HK-2 (cell line): ENCODE measurements at regions not wholly inside any gene's neighbourhood (a gene's known extent, or its start where the extent isn't known, plus 50 kb on each side); places are given as distances from the start of the nearest gene placed in this dataset.
"Not testable (repeated sequence)": the region's sequence is repeated elsewhere in the genome, so short reads cannot be mapped to it uniquely, and the experiment has no call there.

Experiments
- DNase-seq: peaks from one replicate; pipeline ENCODE4 v3.0.0-alpha.2; 2018; ENCODE audit not compliant: unreplicated experiment

DNA sequence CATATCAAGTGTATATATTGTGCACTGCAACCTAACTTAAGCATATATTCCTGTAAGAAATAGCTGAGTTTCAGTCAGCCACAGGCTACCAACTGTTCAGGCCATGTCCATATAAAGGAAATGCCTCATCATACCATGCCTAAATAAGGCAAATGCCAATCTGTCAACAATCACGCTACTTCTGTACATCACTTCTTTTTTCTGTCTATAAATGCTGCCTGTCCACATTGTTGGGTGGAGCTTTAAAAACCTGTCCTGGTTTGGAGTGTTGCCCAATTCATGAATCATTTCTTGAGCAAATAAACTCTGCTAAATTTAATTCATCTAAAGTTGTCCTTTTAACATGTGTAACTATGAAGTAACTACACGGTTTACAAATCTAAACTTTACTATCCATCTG, 1091.9 kb downstream of the NSUN3 start:
- DNase-seq: no peak

DNA sequence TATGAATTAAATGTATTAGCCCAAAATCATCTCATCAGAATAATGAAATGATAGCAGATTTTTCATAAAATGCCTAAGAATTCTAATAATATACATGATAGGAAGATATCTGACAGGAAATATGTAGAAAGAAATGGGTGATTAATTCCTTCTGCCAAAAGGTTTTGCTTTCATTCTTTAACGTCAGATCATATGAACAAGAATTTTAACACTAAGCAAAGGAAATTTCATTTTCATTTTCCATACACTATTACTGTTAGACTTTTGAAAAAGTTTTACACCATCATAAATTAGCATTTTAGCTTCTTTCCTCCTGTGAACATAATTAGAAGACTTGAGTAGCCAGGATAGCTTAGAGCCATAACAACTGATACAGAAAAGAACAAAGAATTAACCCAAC, 1099.9 kb downstream of the NSUN3 start:
- DNase-seq: no peak

DNA sequence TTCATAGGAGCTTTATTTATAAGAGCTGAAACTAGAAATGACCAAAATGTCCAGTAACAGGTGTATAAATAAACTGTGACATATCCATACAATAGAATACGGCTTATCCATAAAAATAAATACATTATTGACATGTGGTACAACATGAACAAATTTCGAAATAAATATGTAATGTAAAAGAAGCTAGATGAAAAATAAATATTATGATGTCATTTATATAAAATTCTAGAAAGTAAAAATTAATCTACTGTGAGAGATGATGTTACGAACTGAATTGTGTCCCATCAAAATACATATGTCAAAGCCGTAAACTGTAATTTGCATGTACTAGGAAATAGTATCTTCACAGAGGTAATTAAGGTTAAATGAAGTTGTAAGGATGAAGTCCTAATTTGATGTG, 1104.9 kb downstream of the NSUN3 start:
- DNase-seq: no peak

DNA sequence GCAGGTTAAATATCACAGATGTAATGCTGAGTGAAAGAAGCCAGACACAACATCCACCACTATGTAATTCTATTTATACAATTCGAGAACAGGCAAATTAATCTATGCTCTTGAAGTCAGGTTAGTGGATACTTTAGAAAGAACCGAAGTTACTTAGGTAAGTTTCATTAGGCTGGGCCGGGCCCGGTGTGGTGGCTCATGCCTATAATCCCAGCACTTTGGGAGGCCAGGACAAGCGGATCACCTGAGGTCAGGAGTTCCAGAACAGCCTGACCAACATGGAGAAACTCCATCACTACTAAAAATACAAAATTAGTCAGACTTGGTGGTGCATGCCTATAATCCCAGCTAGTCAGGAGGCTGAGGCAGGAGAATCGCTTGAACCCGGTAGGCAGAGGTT, 1105.7 kb downstream of the NSUN3 start:
- no peak for DNase-seq

DNA sequence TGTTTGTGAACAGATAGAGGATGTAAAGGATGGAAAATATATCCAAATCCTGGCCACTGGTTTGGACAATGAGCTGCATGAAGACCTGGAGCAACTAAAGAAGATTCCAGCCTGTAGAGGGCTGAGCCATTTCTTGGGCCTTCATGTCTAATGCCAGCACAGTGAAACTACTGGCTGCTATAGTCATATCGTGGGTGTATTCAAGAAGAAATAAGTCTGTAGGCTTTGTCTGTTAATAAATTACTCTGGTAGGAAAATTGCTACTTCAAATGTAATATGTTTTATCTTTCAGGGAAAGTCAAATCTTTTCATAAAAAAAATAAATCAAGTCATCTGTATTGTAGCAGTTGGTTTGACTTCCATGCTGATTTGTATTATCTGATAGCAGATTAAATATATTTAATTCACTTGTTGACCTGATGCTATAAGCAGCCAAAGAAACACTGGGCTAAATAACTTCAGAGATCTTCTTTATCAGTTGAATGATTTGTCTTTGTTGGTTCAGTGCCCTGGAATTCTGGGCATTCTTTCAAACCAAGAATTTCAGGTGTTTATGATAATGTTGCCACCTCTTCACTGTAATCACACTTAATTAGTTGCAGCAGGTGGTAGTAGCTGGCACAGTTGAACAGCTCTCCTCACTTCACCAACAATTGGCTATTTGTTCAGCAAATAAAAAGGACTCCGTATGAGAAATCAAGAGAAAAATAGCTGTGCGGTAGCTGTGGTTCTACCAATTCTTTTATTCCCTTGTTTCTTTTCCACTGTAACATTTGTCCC, 1109.5 kb downstream of the NSUN3 start:
- no peak for DNase-seq

DNA sequence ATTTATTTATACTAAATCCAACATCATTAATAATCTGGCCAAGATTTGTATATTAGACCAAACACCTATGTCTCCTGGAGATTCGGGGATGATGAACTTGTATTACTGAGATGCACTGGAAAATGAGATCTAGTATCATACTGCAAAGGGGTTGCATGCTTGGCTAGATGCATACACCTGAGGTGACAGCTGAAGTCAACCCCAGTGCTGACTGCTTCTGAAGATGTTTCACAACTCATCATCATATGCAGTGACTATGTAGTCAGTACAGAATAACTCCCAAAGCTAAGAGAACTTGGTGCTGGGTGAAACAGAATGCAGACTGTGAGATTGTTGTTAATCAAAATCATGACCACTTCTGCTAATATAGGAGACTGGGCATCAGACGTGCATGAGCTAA, 1114.2 kb downstream of the NSUN3 start:
- DNase-seq: no peak

DNA sequence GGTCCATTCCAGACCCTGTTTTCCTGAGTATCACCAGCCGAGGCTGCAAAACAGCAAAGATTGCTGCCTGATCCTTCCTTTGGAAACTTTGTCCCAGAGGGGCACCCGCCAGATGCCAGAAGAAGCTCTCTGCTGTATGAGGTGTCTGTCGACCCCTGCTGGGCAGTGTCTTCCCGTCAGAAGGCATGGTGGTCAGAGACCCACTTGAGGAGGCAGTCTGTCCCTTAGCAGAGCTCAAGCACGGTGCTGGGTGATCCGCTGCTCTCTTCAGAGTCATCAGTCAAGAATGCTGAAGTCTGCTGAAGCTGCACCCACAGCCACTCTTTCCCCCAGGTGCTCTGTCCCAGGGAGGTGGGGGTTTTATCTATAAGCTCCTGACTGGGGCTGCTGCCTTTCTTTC, 1121.2 kb downstream of the NSUN3 start:
- DNase-seq: no peak

DNA sequence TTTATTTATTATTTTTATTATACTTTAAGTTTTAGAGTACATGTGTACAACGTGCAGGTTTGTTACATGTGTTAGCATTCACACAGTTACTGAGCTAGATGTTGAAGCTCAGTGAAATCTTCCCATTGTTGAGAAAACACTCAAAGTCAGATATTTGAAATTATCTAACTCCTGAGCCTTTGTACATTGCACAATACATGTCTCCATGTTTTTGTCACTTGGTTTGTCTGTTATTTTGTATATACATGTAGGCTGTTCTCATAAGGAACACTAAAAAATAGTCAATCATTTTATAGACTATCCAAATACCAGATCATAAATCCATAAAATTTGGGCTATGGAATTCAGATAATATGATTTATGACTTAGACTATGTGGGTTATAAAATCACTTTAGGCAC, 1126.5 kb downstream of the NSUN3 start:
- no peak for DNase-seq

DNA sequence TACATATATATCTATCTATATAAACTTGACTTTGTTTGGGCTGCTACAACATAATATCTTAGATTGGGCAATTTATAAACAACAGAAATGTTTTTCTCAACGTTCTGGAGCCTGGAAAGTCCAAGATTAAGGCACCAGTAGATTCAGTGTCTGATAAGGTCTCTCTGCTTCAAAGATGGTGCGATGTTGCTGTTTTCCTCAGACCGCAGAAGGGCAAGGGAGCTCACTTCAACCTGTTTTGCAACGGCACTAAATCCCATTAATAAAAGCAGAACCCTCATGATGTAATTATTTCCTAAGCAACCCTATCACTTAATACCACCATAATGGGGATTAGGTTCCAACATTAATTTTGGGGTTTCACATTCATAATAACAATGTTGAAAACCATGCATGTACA, 1134.8 kb downstream of the NSUN3 start:
- DNase-seq: no peak

DNA sequence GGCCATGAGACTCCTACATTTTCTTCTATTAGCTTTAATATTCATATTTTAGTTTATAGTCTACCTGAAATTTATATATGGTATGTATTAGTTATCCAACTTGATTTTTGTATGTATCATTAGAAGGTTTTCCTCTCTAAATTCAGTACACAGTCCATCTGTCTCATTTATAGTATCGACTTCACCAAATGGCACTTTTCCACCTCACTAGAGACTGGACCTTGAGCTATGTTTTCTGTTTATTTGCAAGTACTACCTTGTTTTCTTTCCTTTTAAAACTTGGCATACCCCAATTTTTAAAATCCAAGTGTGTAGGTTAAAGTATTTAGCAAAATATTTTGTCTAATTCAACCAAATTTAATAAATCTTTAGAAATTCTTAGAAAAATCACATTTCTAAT, 1137.5 kb downstream of the NSUN3 start:
- DNase-seq: no peak

DNA sequence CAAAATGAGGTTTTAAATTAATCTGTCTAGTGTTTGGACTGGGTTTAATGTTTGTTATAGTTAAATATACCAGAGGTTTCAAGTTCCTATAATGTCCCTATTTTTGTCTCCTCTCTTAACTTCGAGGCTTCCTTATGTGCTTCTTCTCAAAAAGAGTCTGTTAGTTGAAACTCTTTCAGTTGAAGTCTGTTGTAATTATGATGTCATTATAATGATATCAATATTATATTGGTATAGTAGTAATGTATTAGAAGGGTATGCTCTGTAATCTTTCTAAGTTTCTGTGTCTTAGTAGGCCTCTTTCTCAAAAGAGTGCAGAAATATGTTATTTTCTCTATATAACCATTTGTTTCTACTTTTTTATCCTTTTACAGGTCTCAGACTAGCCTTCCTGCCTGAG, 1148.0 kb downstream of the NSUN3 start:
- no peak for DNase-seq

DNA sequence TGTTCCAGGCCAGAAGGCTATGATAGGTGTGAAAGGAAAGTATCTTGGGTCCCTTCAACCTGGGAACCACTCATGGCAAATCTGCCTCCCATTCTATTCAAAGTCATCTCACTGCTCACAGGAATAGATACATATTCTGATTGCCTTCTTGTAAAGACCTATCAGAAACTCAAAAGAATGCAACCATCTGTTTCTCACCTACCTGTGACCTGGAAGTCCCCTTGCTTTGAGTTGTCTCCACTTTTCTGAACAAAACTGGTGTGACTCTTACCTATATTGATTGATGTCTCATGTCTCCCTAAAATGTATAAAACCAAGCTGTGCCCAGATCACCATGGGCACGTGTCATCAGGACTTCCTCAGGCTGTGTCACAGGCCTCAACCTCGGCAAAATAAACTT, 1149.3 kb downstream of the NSUN3 start:
- DNase-seq: no peak

DNA sequence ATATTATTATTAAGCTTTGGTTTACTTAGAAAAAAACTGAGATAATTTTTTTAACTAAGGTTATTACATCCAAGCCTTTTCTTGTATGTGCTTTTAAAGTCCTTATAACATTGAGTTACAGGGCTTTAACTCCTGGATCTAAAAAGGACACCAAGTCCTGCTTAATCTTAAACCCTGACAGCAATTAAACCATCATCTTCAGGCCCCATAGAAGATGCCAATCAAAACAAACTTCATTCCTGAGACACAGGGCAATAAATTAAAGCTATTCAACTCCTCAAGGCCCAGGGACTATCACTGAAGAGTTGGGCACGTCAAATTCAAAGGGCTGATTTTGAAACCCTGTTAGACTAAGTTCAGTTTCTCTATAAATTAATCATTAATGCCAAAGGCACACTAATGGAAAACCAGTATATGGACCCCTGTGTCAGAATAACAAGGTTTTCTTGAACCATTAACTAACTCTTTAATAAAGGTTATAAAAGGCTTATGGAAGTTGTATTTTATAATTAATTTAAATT, 1152.6 kb downstream of the NSUN3 start:
- no peak for DNase-seq

DNA sequence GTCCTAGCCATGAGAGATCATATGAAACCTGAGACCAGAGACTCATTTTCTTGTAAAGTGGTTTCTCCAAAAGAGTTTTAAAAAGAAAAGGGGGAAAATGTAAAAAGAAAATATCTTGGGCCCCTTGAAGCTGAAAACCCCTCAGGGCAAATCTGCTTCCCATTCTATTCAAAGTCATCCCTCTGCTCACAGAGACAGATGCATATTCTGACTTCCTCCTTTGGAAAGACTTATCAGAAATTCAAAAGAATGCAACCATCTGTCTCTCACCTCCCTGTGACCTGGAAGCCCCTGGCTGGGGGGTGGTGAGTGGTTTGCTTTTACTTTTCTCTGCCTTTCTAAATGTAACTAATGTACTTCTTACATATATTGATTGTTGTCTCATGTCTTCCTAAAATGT, 1154.8 kb downstream of the NSUN3 start:
- no peak for DNase-seq

DNA sequence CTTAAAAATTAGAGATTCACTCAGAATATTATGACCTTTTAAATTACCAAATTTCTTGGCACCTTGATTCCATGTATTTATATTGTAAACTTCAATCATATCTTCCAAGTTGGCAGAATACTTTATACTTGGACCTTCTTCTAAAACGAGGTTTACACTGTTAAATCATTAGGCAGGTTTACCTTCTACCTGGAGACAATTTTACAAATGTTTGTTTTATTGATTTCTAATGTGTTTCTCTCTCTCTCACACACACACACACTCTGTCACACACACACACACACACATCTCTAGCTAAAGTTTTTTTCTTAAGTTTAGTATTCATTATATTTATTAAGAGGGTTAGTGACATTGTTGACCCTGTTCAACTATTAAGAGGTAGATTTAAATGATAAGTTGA, 1155.6 kb downstream of the NSUN3 start:
- DNase-seq: no peak

DNA sequence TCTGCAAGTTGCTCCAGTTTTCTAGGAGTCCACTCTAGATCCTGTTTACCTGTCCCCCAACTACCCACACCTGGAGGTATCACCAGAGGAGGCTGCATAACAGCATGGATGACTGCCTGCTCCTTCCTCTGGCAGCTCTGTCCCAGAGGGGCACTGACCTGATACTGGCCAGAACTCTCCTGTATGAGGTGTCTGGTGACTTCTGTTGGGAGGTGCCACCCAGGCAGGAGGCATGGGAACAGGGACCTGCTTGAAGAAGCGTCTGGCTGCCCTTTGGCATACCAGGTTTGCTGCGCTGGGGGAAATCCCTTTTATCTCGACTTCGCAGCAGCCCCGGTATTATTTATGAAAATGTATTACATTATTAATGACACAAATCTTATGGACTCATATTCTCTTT, 1163.6 kb downstream of the NSUN3 start:
- no peak for DNase-seq

DNA sequence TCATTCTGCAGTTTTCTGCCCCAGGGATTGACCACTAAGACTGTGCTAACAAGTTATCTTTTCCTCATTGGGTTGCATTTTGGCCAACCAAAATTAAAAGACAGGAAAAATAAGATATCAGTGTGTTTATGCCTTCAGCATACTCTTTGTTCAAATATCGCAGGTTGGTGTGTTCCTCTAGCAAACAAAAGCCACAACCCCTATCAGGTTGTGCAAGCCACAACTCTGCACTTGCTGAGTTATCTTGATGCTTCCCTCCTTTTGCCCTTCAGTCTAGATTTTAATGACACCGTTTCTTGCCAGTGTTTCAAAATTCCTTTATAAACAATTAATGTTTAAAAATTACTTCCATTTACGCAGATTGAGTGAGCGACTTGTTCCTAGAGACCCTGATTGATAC, 1164.2 kb downstream of the NSUN3 start:
- no peak for DNase-seq

DNA sequence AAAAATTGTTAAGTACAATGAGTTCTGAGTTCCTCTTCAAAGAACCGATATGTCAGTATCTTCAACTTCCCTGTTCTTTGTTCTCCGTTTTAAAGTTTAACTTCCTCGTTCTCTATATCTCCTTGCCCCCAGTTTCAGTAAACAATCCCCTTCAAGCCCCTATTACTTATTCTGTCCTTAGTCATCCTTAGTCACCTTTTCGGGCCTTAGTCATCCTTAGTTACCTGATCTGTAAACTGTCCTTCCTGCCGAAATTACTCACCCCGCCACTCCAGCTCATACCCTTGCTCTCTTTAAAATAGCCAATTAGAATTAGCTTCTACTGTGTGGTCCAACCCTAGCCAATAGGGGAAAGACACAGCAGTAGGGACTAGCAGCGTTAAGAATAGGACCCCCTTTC, 1165.6 kb downstream of the NSUN3 start:
- no peak for DNase-seq

DNA sequence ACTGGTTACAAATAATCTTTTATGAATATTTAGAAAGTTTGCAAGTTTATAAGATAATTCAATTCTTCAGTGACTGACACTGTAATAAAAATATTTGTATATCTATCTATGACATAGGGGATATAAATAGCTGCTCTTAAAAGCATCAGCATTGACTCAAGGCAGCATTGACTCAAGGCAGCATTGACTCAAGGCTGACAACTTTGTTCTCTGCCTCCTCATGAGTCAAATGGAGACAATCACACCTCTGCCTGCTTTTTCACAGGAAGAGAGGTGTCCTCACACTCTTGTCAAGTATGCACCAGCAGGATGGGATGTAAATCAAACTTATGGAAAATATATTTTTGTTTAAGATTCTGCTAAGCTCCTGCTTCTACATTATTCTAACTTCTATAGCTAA, 1173.1 kb downstream of the NSUN3 start:
- no peak for DNase-seq

DNA sequence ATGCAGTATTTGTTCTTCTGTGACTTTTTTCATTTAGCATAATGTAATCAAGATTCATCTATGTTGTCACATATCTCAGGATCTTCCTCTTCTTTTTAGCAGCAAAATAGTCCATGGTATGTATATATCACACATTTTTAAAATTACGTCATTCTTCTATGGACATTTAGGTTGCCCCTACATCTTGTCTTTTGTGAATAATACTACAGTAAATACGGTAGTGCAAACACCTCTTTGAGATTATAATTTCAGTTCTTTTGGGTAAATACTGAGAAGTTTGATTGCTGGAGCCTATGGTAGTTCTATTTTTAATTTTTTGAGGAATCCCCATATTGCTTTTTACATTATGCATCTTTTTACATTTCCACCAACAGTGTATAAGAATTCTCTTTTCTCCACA, 1174.9 kb downstream of the NSUN3 start:
- DNase-seq: no peak

DNA sequence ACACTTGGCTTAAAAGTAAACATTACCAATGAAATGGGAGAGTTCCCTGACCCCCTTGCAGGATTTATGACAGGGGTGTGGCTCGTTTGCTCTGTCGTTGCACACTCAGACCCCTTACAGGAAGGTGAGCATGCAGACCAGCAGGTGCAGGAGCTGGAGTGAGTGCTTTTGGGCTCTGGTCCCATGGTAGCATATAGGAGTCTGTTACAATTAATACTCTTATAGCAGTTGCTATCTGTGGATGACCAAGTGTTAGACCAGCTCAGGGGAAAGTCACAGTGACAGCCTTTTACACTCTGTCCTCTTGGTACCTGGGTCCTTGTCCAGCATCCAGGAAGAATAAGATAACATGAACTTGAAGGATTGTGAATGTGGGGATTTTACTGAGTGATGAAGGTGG, 1177.5 kb downstream of the NSUN3 start:
- no peak for DNase-seq

DNA sequence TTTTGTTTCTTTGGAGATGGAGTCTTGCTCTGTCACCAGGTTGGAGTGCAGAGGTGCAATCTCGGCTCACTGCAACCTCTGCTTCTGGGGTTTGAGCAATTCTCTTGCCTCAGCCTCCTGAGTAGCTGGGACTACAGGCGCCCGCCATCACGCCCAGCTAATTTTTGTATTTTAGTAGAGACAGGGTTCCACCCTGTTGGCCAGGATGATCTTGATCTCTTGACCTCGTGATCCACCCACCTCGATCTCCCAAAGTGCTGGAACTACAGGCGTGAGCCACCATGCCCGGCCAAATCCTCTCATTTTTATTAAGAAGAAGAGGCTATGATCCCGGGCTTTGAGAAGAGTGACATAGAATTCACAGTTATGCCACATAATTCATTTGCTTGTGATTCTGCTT, 1178.4 kb downstream of the NSUN3 start:
- DNase-seq: not testable (repeated sequence)

DNA sequence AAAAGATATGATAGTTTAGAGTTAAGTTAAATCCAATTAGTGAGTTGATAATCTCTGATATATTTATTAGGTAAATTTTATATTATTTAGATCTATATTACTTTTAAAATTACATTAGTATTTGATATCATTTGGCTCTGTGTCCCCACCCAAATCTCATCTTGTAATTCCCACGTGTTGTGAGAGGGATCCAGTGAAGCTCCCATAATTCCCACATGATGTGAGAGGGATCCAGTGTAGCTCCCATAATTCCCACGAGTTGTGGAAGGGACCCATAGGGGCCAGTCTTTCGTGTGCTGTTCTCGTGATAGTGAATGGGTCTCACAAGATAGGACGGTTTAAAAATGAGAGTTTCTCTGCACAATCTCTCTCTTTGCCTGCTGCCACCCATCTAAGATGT, 1183.6 kb downstream of the NSUN3 start:
- DNase-seq: no peak

DNA sequence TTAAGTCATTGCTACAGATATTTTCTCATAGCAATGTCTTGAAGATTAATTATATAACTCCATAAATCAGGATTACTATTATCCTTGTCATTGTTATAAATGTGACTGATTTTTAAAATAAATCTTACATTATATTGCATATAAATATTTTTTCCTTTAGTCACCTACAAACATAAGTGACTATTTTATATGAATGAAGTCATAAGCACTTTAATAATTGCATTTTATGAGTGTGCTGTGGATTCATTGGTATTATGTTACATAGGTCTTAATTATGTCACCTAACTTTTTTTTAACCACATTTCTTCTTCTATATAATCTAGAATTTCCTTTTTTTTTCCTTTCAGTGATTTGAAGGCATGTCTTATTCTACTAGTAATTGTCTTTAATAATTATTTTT, 1191.2 kb downstream of the NSUN3 start:
- DNase-seq: no peak
